Prostate gland (tissue), 2 donors: ENCODE measurements at regions not wholly inside any gene's neighbourhood (a gene's known extent, or its start where the extent isn't known, plus 50 kb on each side); places are given as distances from the start of the nearest gene placed in this dataset.

Source experiments
- CTCF ChIP-seq, 4 experiments: fragments of 200-600 bp in 2 of 4; fragments of 450-650 bp in 2 of 4; sonication (generic) in 2 of 4; IDR thresholded peaks; 1 replicate in 3 of 4; 2 replicates in 1 of 4; pipeline ENCODE4 v1.5.1; 2016 to 2019; ENCODE audit warnings: antibody characterized with exemption in 4 of 4, mild to moderate bottlenecking in 2 of 4, moderate library complexity in 2 of 4
- POLR2A ChIP-seq: fragments of 450-650 bp; IDR thresholded peaks from one replicate; pipeline ENCODE4 v1.6.1; 2016; ENCODE audit warnings: antibody characterized with exemption, mild to moderate bottlenecking
- POLR2AphosphoS5 ChIP-seq: sonication (generic); formaldehyde crosslinking; IDR thresholded peaks from one replicate; pipeline ENCODE4 v1.6.1; 2017; ENCODE audit warnings: antibody characterized with exemption

DNA sequence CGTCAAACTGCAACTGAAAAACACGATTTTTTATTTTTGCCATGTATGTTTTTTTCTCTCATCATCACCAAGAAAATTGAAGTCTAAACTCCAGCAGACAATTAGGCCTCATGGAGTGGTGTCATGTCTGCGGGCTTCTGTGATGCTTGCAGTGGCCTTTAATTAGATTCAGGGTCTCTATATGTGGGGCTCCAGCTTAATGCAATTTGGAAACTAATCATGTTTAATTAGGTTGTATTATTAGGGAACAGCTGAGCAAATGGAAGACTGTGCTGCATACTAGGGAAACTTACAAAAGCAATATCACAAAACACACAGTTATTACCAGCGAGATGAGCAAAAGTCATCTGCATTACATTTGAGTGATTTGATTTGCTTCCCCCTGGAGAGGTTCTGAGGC, 132.9 kb upstream of the PMEPA1 start:
- TF ChIP-seq CTCF (IDR thresholded peaks at IDR 0.05) (no peak), POLR2A (no peak), POLR2AphosphoS5 (no peak)
